Ovary (tissue), 3 donors: ENCODE measurements at regions not wholly inside any gene's neighbourhood (a gene's known extent, or its start where the extent isn't known, plus 50 kb on each side); places are given as distances from the start of the nearest gene placed in this dataset.

Experiments used
- CTCF ChIP-seq, 3 donors: fragments of 450-650 bp in 2 of 3; fragments of 200-600 bp in 1 of 3; IDR thresholded peaks; one replicate each; pipeline versions ENCODE4 v1.5.1 to v1.8.0; 2016 to 2022; ENCODE audit warnings: antibody characterized with exemption in 3 of 3, mild to moderate bottlenecking in 1 of 3
- EP300 ChIP-seq: sonication (generic); formaldehyde crosslinking; IDR thresholded peaks from one replicate; pipeline ENCODE4 v1.6.1; 2017; ENCODE audit warnings: antibody characterized with exemption
- donor health status: DM: no; HTN: no; CAD: no.

GRCh38 chr5:26669031-26669430 lies 369.4 kb downstream of the CDH9 start:
- no peak for TF ChIP-seq CTCF (IDR thresholded peaks at IDR 0.05)
- no peak for TF ChIP-seq EP300
